ENCODE measurements at regions not wholly inside any gene's neighbourhood (a gene's known extent, or its start where the extent isn't known, plus 50 kb on each side); places are given as distances from the start of the nearest gene placed in this dataset.

GRCh38 chr20:6530779-6531315 lies 236.6 kb upstream of the BMP2 start:
- TF ChIP-seq FOSL2 (IDR thresholded peaks at IDR 0.05; ENCODE audit: borderline replicate concordance, low read depth) (no peak), TEAD4 (IDR thresholded peaks at IDR 0.05; ENCODE audit: borderline replicate concordance, insufficient read depth) (no peak), SMC3 (IDR thresholded peaks at IDR 0.05; ENCODE audit: low read depth, low read length) (no peak), IRF3 (IDR thresholded peaks at IDR 0.05; ENCODE audit: low read depth, low read length) (no peak), ZBTB33 (IDR thresholded peaks at IDR 0.05; ENCODE audit: borderline replicate concordance, low read depth) (no peak), FOXJ3 (CRISPR knock-in tag; IDR thresholded peaks at IDR 0.05) (no peak), NRF1 (IDR thresholded peaks at IDR 0.05; ENCODE audit: low read depth, low read length) (no peak), EP300 (IDR thresholded peaks at IDR 0.05; ENCODE audit: borderline replicate concordance in 1 of 2, low read depth in 1 of 2, low read length in 1 of 2) (no peak), EZH2phosphoT487 (IDR thresholded peaks at IDR 0.05; ENCODE audit: borderline replicate concordance, low read depth) (no peak), GABPA (IDR thresholded peaks at IDR 0.05; ENCODE audit: low read depth) (no peak), FOXM1 (IDR thresholded peaks at IDR 0.05; ENCODE audit: low read depth) (no peak), NFIC (IDR thresholded peaks at IDR 0.05; ENCODE audit: borderline replicate concordance) (no peak), PBX3 (IDR thresholded peaks at IDR 0.05) (no peak), TAF1 (IDR thresholded peaks at IDR 0.05; ENCODE audit: borderline replicate concordance, low read depth, low read length) (no peak), MXI1 (IDR thresholded peaks at IDR 0.05; ENCODE audit: low read depth, low read length) (no peak)
- ChIA-PET POLR2A (no interaction called here), CTCF (no interaction called here)
- H4K20me1 ChIP-seq (ENCODE audit: insufficient read depth), result no peaks in the 10 kb centered on the region
- no peaks in the 10 kb centered on the region for H3K36me3 ChIP-seq (replicated peaks in 1 of 2; ENCODE audit: control insufficient read depth in 1 of 2, insufficient read depth in 2 of 2, low read length in 1 of 2)
- H3K9me2 ChIP-seq, result no peaks in the 10 kb centered on the region
- H3K4me1 ChIP-seq (ENCODE audit: control insufficient read depth in 1 of 2, insufficient read depth in 2 of 2, low read depth in 1 of 2, low read length in 1 of 2), result no peaks in the 10 kb centered on the region
- no peaks in the 10 kb centered on the region for H3F3A ChIP-seq (replicated peaks; ENCODE audit: insufficient read depth)
- no peaks in the 10 kb centered on the region for H3K79me2 ChIP-seq (ENCODE audit: insufficient read depth)
- WGBS (ENCODE audit: low lambda C conversion rate), result 32% methylated on average over 3 of the region's 3 CpGs
- no peak overlapping the region for H2AFZ ChIP-seq (ENCODE audit: low read depth)
- no peak overlapping the region for H3K27ac ChIP-seq (ENCODE audit: low read depth in 2 of 2, low read length in 1 of 2)
- H3K4me2 ChIP-seq, result no peak overlapping the region
- H3K27me3 ChIP-seq (ENCODE audit: insufficient read depth), result no peaks in the 10 kb centered on the region
- no peak overlapping the region for H3K9ac ChIP-seq
- DNase-seq, result no peak
- H3K9me3 ChIP-seq, result no peaks in the 10 kb centered on the region
- no peak overlapping the region for H3K4me3 ChIP-seq (ENCODE audit: low read depth in 2 of 2, low read length in 1 of 2)

All from SK-N-SH (cell line).